ENCODE measurements at regions not wholly inside any gene's neighbourhood (a gene's known extent, or its start where the extent isn't known, plus 50 kb on each side); places are given as distances from the start of the nearest gene placed in this dataset.
"Not testable (repeated sequence)": the region's sequence is repeated elsewhere in the genome, so short reads cannot be mapped to it uniquely, and the experiment has no call there.

- no peaks in the 10 kb centered on the region for H3K4me1 Mint-ChIP-seq (ENCODE audit: low read depth, unreplicated experiment)
- BruUV-seq (replicated peaks), result no TSS peak
- H3K4me3 Mint-ChIP-seq (ENCODE audit: low read depth, unreplicated experiment), result no peak overlapping the region
- TF ChIP-seq CTCF (IDR thresholded peaks at IDR 0.05; ENCODE audit: unreplicated experiment), result no peak
- peaks cover 12% of the 10 kb centered on the region for H3K9me3 Mint-ChIP-seq (ENCODE audit: low read depth, unreplicated experiment)
- CTCF ChIA-PET, result interaction anchor here (0.8 kb wide), 1 partner anchor 16 kb away, joined by 3 read pairs; no protein-coding TSS in a partner anchor
- no peaks in the 10 kb centered on the region for H3K36me3 Mint-ChIP-seq (ENCODE audit: insufficient read depth, unreplicated experiment)
- intact Hi-C loops (cut with micrococcal nuclease; ENCODE audit: unreplicated experiment), result no loop called here
- H3K27me3 Mint-ChIP-seq (ENCODE audit: unreplicated experiment), result no peaks in the 10 kb centered on the region
- no peak for DNase-seq
- no peak overlapping the region for H3K27ac Mint-ChIP-seq (ENCODE audit: unreplicated experiment)
Measured at GRCh38 chr7:8343556-8343955, 81.6 kb upstream of the ICA1 start.

- DNase-seq; H3K4me1 Mint-ChIP-seq (ENCODE audit: low read depth, unreplicated experiment); BruUV-seq (replicated peaks); H3K4me3 Mint-ChIP-seq (ENCODE audit: low read depth, unreplicated experiment); H3K36me3 Mint-ChIP-seq (ENCODE audit: insufficient read depth, unreplicated experiment); H3K27me3 Mint-ChIP-seq (ENCODE audit: unreplicated experiment); H3K27ac Mint-ChIP-seq (ENCODE audit: unreplicated experiment); CTCF ChIA-PET; intact Hi-C loops (cut with micrococcal nuclease; ENCODE audit: unreplicated experiment): not testable (repeated sequence)
- peaks cover 12% of the 10 kb centered on the region for H3K9me3 Mint-ChIP-seq (ENCODE audit: low read depth, unreplicated experiment)
Measured at GRCh38 chr7:8347395-8347794, 85.4 kb upstream of the ICA1 start.

- BruUV-seq (replicated peaks); H3K9me3 Mint-ChIP-seq (ENCODE audit: low read depth, unreplicated experiment); H3K36me3 Mint-ChIP-seq (ENCODE audit: insufficient read depth, unreplicated experiment); H3K4me1 Mint-ChIP-seq (ENCODE audit: low read depth, unreplicated experiment); H3K27me3 Mint-ChIP-seq (ENCODE audit: unreplicated experiment); DNase-seq; H3K27ac Mint-ChIP-seq (ENCODE audit: unreplicated experiment); intact Hi-C loops (cut with micrococcal nuclease; ENCODE audit: unreplicated experiment); CTCF ChIA-PET; H3K4me3 Mint-ChIP-seq (ENCODE audit: low read depth, unreplicated experiment): not testable (repeated sequence)
Measured at GRCh38 chr7:8351654-8352053, 81.8 kb upstream of the NXPH1 start.

GRCh38 chr7:8353991-8354390, 79.4 kb upstream of the NXPH1 start:
- no peak overlapping the region for H3K27ac Mint-ChIP-seq (ENCODE audit: unreplicated experiment)
- no TSS peak for BruUV-seq (replicated peaks)
- H3K4me1 Mint-ChIP-seq (ENCODE audit: low read depth, unreplicated experiment), result no peaks in the 10 kb centered on the region
- no peak for DNase-seq
- H3K36me3 Mint-ChIP-seq (ENCODE audit: insufficient read depth, unreplicated experiment), result no peaks in the 10 kb centered on the region
- H3K9me3 Mint-ChIP-seq (ENCODE audit: low read depth, unreplicated experiment), result no peaks in the 10 kb centered on the region
- intact Hi-C loops (cut with micrococcal nuclease; ENCODE audit: unreplicated experiment), result no loop called here
- CTCF ChIA-PET, result no interaction called here
- H3K4me3 Mint-ChIP-seq (ENCODE audit: low read depth, unreplicated experiment), result no peak overlapping the region
- no peaks in the 10 kb centered on the region for H3K27me3 Mint-ChIP-seq (ENCODE audit: unreplicated experiment)
- TF ChIP-seq CTCF (IDR thresholded peaks at IDR 0.05; ENCODE audit: unreplicated experiment), result no peak

- no peak overlapping the region for H3K27ac Mint-ChIP-seq (ENCODE audit: unreplicated experiment)
- CTCF ChIA-PET, result no interaction called here
- DNase-seq, result no peak
- H3K36me3 Mint-ChIP-seq (ENCODE audit: insufficient read depth, unreplicated experiment), result no peaks in the 10 kb centered on the region
- intact Hi-C loops (cut with micrococcal nuclease; ENCODE audit: unreplicated experiment), result no loop called here
- H3K9me3 Mint-ChIP-seq (ENCODE audit: low read depth, unreplicated experiment), result no peaks in the 10 kb centered on the region
- no peaks in the 10 kb centered on the region for H3K4me1 Mint-ChIP-seq (ENCODE audit: low read depth, unreplicated experiment)
- no peak for TF ChIP-seq CTCF (IDR thresholded peaks at IDR 0.05; ENCODE audit: unreplicated experiment)
- no TSS peak for BruUV-seq (replicated peaks)
- no peaks in the 10 kb centered on the region for H3K27me3 Mint-ChIP-seq (ENCODE audit: unreplicated experiment)
- H3K4me3 Mint-ChIP-seq (ENCODE audit: low read depth, unreplicated experiment), result no peak overlapping the region
Measured at GRCh38 chr7:8354503-8354902, 78.9 kb upstream of the NXPH1 start.

All from Calu3 (cell line).